LNCaP clone FGC (cell line): ENCODE measurements at regions not wholly inside any gene's neighbourhood (a gene's known extent, or its start where the extent isn't known, plus 50 kb on each side); places are given as distances from the start of the nearest gene placed in this dataset.

Experiments
- DNase-seq: peaks from one replicate; pipeline ENCODE4 v3.0.0-alpha.2; 2011; ENCODE audit warnings: low read depth
- H3K4me3 ChIP-seq: 2 replicates; pipeline ENCODE4 v1.5.1; 2011; ENCODE audit warnings: mild to moderate bottlenecking, low read depth, low read length, control low read depth
- CTCF ChIP-seq: IDR thresholded peaks from 2 replicates; pipeline ENCODE4 v1.5.1; 2012; ENCODE audit warnings: mild to moderate bottlenecking; ENCODE audit not compliant: control insufficient read depth, insufficient read depth; ENCODE audit errors: extremely low read depth

- no peak overlapping the region for H3K4me3 ChIP-seq
- no peak for TF ChIP-seq CTCF
- DNase-seq: no peak
These were observed 233.0 kb upstream of the POU1F1 start for GRCh38 chr3:87509401-87509800.

DNA sequence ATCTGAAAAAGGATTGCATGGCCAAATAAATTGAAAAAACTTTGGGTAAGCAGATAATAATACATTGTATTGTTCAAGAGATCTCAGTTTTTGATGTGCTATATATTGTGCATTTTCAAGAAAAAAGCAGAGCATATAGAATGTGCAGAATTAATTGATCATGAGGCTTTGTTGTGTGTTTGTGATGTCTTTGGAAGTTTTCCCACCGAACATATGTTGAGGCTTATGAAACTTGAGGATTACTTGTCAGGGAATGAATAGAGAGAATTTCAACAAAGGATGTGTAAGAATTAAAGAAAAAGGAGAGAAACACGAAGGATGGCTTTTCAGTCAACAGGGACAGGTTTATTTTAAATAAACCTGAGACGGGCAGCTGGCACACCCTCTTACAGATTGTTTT, 232.5 kb upstream of the POU1F1 start:
- TF ChIP-seq CTCF: no peak

DNA sequence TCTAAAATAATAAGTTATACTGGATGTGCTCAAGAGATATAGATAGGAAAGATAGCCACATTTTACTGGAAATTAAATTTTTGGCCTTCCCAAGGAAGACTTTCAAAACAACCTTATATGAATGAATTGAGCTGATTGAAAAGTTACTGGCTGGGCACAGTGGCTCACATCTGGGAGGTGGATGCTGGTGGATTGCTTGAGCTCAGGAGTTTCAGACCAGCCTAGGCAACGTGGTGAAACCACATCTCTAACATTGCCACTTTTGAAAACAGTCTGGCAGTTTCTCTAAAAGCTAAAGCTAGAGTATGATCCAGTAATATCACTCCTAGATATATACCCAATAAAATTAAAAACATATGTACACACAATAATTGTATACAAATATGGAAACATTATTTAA, 231.4 kb upstream of the POU1F1 start:
- DNase-seq: no peak
- no peak overlapping the region for H3K4me3 ChIP-seq

More for the DNA sequence above, 232.5 kb upstream of the POU1F1 start:
- H3K4me3 ChIP-seq: no peak overlapping the region
- no peak for DNase-seq

DNA sequence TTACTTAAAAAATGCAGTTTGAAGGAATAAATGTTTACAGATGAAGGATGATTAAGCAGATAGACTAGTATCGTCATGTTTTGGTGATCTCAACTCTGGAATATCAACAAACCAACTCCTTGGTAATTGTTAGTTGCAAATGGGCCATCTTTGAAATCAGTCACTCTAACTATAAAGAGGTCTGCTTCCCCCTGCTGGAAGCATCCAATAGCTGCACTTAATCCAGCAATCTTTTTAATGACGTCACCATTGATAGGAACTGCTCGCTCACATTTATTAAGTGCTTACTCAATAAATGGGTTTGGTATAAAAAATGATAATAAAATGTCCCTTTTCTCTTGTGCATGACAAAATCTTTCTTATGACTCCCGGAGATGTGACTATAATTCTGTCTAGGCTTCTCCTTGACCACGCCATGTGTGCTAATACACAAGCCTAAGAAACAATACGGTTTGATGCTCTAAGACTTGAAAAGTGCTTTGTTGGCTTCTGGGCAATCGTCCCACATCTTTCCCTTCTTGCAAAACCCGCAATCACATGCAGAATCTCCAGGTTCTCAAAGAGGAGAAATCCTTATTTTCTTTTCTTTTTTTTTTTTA, 227.6 kb upstream of the POU1F1 start:
- peak; percentile 59 for DNase-seq
- peak; percentile 69 for TF ChIP-seq CTCF

More for the DNA sequence above, 231.4 kb upstream of the POU1F1 start:
- TF ChIP-seq CTCF: no peak

DNA sequence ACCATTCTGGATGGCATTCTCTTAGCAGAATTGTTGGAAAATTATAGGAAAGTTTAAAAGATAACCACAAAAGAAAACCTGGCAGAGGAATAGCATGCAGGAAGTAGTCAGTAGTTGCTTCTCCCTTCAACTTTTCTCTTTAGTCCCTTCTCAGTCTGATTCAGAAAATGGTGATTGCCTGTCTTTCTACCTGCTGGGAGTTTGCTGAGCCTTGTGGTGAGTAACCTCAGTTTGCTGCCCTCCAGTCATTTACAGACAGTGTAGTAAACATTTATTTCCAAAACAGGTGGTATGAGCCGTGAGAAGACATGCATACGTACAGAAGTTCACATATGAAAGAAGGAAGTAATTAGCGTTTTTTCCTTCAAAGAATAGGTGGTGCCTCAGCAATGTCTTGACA, 224.7 kb upstream of the POU1F1 start:
- no peak for TF ChIP-seq CTCF
- H3K4me3 ChIP-seq: no peak overlapping the region
- no peak for DNase-seq

More for the DNA sequence above, 227.6 kb upstream of the POU1F1 start:
- no peak overlapping the region for H3K4me3 ChIP-seq

GRCh38 chr3:87498358-87499080, 222.1 kb upstream of the POU1F1 start:
- no peak for DNase-seq
- H3K4me3 ChIP-seq: no peak overlapping the region
- no peak for TF ChIP-seq CTCF
